Thyroid gland (tissue), 4 donors: ENCODE measurements at regions not wholly inside any gene's neighbourhood (a gene's known extent, or its start where the extent isn't known, plus 50 kb on each side); places are given as distances from the start of the nearest gene placed in this dataset.

Source experiments
- POLR2A ChIP-seq, 2 donors: fragments of 450-650 bp; IDR thresholded peaks; one replicate each; pipeline ENCODE4 v1.6.1; 2017; ENCODE audit warnings: antibody characterized with exemption in 2 of 2, mild to moderate bottlenecking in 2 of 2, moderate library complexity in 1 of 2
- TF ChIP-seq, protein P1 (sequence below), 6 experiments: fragments of 200-600 bp in 3 of 6; fragments of 450-650 bp in 3 of 6; sonication (generic) in 3 of 6; IDR thresholded peaks; one replicate each; pipeline ENCODE4 v1.5.1; 2016 to 2019; ENCODE audit warnings: antibody characterized with exemption in 6 of 6, mild to moderate bottlenecking in 2 of 6, inconsistent platforms in 1 of 6, moderate library complexity in 1 of 6

DNA sequence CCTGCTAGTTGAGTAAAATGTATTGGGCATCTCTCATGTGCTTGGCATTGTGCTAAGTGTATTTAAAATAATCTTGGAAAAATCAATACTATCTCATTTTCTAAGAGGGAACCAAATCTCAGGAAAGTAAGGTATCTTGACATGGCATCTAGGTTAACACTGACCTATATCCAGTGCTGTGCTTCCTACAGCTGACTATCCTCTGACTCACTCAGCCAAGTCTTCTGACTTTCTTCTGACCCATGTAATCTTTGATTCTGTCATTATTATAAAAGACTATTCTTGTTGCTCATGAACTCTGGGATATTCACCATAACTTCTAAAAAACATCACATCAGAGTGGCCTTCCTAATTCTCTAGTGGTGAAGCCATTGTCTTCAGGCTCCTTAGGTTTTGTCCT lies 304.1 kb upstream of the TENM4 start:
- TF ChIP-seq, protein P1, sequence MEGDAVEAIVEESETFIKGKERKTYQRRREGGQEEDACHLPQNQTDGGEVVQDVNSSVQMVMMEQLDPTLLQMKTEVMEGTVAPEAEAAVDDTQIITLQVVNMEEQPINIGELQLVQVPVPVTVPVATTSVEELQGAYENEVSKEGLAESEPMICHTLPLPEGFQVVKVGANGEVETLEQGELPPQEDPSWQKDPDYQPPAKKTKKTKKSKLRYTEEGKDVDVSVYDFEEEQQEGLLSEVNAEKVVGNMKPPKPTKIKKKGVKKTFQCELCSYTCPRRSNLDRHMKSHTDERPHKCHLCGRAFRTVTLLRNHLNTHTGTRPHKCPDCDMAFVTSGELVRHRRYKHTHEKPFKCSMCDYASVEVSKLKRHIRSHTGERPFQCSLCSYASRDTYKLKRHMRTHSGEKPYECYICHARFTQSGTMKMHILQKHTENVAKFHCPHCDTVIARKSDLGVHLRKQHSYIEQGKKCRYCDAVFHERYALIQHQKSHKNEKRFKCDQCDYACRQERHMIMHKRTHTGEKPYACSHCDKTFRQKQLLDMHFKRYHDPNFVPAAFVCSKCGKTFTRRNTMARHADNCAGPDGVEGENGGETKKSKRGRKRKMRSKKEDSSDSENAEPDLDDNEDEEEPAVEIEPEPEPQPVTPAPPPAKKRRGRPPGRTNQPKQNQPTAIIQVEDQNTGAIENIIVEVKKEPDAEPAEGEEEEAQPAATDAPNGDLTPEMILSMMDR (IDR thresholded peaks at IDR 0.05): no peak
- TF ChIP-seq POLR2A (IDR thresholded peaks at IDR 0.05): no peak
